Fibroblast of skin of scalp (primary cell): ENCODE measurements at regions not wholly inside any gene's neighbourhood (a gene's known extent, or its start where the extent isn't known, plus 50 kb on each side); places are given as distances from the start of the nearest gene placed in this dataset.

Experiments used
- DNase-seq: peaks from one replicate; pipeline ENCODE4 v3.0.0-alpha.2; 2013

DNA sequence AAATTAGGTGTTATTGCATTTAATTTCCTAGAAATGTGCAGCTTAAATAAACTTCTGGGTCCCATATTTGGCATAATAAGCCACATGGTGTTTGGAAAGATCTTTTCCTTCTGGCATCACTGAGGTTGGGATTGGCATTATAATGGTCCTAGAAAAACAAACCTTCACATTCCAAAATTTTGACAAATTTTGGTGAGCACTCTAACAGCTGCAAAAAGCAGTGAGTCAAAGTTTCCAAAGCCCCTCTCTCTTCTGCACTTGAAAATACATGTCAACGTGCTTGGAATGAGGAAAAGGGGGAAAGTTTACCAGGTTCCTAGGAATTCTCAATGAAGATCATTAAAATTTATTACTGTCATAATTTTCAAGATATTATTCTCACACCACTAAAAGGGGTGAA is 77.8 kb upstream of the STK17B start:
- peak; percentile 82 for DNase-seq

DNA sequence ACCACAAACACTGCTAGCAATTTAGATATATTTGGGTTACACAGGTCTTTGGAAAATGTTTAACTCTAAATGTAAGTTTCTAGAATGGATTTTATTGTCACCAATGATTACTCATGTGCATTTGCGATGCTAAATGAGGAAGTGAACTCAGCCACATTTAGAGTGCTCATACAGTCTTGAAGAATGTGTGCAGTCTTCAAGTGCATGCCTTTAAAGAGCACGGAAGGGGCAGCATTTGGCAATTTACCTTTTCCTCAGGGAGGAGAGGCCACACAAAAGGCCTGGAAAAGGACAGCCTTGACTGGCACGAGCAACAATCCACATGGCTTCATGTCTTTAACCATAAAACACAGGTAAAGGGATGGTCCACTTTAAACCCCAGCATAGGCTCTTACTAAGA is 78.5 kb upstream of the STK17B start:
- peak; percentile 61 for DNase-seq

DNA sequence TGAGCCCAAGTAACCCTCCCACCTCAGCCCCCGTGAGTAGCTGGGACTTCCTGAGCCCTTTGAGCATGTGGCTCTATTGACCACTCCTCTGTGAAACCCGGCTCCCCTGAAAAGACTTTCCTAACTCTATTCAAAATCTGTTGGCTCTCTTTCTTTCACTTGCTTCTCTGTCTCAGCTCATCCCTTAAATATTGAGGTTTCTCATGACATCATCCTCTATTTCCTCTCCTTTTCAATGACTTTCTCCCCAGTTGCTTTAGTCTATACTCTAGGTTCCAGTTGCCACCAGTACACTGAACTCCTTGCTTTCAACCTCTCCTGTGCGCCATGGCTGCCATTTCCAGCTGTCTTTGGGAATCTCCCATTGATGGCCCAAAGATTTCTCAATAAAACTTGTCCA is 79.8 kb upstream of the STK17B start:
- no peak for DNase-seq

DNA sequence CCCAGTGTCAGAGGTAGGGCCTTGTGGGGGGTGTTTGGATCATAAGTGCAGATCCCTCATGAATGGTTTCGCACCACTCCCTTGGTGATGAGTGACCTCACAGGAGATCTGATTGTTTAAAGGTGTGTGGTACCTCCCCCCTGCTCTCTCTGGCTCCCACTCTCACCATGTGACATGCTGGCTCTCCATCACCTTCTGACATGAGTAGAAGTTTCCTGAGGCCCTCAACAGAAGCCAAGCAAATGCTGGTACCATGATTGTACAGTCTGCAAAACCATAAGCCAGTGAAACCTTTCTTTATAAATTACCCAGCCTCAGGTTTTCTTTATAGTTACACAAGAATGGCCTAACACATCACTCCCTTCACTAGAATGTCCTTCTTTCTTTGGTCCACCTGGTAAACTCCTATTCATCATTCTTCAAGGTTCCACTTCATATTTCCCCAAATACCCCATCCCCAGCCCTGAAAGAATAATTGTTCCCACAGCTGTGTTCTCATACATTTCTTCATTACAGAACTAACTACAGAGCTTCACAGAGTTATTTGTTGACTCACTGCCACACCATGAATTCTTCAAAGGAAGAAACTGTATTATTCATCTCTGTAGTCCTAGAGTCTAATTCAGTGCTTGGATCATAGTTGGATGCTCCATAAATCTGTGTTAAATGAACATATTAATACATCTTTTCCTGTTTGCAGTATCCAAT is 81.2 kb upstream of the STK17B start:
- peak; percentile 34 for DNase-seq

DNA sequence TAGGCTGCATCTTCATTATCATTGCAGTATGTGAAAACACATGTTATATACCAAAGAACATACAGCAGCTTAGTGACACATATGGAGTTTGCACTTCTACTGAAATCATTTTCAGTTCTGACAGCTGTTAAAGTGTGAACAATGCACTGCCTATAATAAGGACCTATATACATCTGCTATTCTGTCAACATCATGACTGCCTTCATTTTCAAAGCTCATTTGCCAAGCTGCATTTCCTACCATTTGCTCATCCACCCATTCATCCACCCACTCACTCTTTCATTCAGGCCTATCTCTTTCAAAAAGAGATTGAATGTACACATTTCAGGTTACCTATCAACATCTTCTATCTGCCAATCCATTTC is 81.7 kb upstream of the STK17B start:
- no peak for DNase-seq

DNA sequence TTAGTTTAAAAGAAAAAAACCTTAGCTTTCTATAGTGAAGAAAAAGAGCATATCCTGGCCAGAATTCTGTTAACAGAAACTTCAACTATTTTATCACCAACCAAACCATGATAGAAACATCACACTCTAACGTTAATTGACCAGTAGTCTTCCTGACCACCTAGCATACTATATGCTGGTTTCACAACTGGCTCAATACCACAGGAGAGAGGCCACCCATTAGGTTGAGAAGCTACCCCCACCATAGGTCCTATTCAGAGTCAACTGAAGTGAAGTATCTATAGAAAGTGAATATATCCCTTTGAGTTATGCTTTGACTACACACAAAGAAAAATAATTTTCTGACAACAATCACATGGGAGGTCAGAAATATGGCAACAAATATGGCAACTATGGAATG is 85.2 kb upstream of the STK17B start:
- DNase-seq, result no peak

DNA sequence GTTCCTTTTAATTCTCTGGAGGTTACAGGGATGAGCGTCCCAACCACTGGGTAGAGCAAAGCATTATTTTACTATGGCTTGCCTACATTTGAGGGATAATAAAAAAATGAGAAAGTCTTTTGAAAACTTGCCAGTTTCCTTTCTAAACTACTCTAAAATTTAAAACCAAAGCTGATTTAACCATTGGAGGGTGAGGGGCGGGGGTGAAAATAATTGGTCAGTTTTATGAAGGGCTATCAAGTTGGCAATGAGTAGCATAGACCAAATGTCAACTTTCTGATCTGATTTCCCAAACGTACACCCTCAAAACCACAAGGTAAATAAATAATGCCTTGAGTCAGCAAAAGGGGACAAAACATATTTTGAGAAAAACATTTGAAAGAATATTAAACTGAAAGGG is 85.7 kb upstream of the STK17B start:
- DNase-seq, result no peak

DNA sequence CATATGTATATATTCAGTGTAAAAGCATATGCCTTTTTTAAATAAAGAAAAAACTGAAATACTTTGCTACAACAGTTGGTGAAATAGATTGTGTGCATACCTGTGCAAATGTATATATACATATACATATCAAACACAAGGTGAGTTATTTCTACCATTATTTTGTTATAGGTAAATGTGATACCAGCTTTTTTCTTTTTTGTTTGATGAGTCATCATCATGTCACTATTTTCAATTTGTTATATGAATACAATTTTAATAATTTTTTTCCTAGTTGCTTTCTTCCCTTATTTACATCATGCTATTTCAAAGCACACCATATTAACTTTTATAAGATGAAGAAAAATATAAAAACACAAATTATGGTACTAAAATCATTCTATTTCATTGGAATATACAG is 87.0 kb upstream of the STK17B start:
- DNase-seq, result no peak

DNA sequence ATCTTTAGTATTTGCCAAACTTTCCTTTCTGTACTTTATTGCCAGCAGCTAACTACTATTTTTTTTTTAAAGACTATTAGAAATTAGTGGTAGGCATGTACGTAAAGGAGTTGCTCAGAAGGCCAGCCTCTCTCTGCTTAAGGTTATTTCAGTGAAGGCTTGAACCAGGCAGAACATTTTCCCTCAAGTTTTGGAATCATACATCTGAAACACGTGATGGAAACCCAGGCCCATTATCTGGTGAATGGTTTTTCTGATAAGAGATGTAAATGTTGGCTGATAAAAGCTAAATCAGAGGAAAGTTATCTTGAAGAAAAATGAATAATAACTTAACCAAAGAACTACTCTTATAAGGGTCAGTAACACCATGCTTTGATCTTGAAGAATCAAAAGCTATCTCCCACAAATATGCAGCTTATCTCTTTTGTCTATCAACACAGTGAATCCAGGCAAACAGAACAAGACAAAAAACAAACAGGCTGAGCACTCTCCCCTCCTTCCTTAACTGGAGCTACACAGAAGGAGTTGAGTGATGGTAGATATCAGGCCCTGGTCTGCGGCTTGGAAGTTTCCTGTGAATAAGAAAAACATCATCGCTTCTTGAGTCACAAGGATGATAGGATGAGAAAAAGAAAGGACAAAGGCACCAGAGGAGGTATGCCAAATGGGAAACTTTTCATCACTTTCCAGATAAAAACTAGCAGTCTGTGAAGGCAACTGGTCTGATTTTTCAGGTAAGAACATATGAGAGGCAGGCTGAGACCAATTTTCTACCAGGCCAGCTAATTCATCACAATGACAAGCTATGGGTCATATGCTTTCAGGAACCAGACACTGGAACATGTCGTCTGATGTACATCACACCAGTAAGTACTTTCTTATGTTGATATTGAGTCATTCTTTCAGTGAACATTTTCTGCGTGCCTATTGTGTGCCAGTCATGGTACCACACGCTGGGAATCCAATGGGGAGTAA is 88.4 kb upstream of the STK17B start:
- DNase-seq, result peak; percentile 63

DNA sequence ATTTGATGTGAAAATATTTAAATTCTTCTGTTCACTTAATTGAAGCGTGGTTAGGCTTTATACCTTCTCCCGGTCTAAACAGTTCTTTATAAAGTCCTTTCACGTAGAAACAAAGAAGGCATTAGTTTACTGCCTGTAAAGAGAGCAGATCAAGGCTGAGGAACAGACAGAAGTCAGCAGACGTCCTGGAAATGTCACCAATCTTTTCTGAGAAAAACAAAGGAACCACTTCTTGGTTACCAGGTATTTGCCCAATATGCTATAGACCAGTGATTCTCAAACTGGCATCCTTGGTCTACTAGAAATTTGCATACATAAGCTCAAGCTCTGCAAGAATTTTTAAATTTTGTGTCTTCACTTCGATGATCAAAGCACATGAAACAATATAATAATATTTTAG is 89.2 kb upstream of the STK17B start:
- no peak for DNase-seq

DNA sequence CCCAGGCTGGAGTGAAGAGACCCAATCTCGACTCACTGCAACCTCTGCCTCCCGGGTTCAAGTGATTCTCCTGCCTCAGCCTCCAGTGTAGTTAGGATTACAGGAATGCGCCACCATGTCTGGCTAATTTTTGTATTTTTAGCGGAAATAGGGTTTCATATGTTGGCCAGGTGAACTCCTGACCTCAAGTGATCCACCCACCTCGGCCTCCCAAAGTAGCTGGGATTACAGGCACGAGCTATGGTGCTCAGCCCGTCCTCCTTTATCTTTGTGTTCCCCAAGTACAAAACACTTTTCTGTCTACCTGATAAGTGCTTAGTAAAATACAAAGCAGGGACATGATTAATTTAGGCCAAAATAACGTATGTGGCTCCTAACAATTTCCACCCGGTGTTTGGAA is 91.2 kb upstream of the STK17B start:
- no peak for DNase-seq

DNA sequence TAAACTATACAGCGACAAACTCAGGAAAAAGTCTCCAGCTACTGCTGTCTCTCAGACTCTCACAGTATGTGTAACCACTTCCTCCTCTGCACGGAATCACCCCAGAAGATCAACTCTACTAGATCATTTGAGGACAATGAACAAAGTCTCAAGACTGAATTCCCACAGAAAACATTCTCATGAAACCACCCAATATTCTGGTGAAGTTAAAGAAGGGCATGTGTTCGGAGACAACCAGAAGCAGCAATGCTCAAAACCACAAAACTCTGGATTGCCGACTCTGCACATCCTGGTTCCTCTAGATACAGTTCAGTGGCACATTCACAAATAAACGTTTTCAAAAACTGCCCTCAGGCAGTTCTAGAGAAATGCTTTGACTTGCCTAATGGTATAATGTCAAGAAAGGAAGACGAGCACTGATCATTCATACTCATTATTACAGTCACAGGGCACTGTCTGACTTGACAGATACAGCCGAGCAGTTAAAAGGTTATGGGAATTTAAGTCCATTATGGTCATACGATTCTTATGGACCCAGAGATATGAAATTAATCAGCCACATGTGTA is 91.9 kb upstream of the STK17B start:
- DNase-seq, result peak; percentile 79

DNA sequence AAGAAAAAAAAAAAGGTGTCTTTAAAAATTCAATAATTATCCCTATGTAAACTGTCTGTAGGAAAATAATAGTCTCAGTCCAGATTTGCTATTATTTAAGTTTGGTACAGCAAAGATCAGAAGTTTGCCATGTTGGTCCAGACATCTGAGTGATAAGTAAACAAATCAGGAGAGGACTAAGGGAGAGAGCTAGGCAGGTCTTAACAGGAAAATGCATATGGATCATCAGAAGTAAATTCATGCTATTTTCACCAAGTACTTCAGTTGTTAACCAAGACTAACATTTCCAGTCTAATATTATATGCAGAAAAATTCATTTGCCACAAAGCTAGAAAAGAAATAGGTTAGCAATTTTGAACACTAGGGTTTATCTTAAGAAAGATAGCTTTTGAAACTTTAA is 95.0 kb upstream of the STK17B start:
- no peak for DNase-seq

DNA sequence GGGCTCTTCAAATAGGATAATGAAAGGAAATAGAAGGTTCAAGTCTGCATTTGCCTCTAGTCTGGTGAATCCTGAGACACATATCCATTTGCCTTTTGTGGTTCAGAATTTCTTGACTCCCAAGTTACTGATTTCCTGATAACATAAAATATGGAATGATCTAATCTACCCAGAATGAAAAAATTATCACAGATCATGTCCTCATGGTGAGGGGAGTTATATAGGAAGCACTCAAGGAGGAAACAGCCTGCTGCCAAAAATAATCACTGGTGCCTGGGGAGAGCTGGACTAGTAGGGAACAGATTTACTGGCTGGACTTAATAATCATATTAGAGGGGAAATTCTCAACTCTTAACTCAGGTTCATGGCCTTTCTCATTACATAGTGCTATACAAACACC is 95.5 kb upstream of the STK17B start:
- DNase-seq, result peak; percentile 60

DNA sequence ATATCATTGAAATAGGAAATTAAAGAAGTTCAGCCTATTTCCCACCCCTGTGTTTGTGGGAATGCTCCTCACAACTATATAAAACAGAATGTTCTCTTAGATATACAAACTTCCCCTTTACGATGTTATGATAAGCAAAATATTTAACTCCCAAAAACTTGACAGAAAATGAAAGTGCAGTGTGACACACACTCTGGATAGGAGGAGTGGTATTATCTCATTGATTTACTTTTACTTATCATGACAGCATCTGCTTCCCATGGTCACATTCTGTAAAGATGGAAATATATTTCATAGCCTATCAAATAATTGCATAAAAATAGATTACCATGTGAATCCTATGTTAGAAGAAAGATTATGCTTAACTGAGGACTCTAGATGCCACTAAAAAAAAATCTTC is 96.6 kb upstream of the STK17B start:
- DNase-seq, result no peak

DNA sequence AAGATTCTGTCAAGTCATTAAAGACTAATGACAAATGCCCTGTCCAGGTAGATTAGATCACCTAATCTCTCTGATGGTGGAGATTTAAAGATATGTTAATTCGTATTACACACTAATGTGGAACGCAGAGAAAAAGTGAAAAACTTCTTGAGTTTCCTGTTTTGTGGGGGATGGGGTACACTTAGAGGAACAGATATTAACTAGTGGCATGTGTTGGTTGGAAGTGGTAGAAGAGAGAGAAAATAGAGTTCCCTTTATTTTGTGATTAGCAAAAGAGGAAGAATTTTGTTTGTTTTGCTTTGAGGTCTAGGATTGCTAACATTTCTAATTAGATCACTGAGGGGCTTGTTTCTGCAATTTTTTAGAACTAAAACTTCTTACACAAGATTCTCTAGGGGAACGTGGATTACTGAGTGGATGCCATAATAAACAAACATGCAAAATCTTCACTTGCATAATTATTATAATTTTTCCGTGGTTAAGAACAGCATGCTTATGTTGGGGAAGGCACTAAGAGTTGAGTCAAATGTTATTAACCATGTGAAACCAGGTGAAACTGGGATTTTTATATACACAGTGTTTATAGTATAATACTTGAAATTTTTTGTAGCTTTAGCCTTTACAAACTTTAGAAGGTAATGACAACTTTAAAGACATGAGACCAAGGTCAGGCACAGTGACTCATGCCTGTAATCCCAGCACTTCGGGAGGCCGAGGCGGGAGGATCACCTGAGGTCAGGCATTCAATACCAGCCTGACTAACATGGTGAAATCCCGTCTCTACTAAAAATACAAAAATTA is 97.4 kb upstream of the STK17B start:
- DNase-seq, result peak; percentile 37

DNA sequence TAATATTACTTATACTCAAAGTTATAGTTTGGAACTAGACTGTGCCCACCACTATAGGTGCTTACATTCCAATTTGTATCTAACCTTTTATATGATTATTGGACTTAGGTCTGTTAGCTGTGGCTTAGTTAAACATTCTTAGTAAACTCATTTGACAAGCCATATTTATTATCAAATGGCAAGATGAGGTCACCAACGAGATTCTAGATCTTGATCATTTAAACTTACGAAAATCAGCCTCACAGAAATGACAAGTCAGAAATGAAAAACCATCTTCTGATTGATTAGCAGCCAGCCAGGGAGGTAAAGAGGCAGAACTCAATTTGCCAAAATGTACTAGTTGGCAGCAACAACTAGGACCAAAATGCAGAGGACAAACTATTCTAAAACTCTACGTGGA is 100.4 kb upstream of the STK17B start:
- DNase-seq, result no peak

DNA sequence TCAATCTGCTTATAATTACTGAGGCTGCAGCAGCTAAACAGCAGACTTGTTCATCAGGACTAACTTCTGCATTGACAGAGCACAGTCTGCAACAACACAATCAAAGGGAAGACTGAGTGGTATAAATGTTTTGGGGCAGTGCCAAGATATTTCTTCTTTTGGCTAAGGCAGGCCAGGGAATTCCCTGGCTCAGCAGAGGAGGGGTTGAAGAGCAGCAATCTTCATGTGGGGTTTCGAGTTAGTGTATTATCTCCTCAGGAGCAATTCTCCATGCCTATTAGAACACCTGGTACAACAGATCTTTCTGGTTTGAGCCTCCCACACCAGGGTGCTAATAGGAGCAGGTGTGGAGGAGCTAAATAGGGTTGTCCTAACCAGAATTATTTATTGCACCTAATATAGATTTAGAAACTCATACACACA is 103.0 kb upstream of the STK17B start:
- DNase-seq, result peak; percentile 69

DNA sequence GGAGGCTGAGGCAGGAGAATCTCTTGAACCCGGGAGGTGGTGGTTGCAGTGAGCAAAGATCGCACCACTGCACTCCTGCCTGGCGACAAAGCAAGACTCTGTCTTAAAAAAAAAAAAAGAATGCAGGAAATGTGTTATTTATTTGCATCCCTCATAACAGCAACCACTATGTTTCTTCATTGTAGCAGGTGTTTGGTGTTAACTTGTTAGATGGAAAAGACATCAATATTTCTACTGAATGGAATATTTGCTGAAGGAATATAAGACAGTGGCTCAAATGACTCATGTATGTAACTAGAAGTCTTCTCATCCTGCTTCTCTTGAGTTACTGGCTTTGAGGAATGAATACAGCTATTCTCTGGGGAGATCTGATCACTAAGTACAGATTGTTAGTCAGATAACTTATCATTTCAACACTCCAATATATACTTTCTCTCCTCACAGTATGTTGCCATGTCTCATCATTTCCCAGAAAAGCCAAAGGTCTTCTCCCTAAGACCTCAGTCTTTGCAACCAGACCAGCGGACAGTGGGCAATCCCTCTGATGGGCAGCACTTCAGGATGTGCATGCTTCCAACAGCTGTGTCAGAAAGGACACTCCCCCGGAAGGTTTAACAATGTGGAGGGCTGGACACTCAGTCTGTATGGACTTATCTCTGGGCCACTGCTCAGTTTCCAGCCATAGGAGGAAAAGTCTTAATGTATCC is 104.4 kb upstream of the STK17B start:
- peak; percentile 87 for DNase-seq

DNA sequence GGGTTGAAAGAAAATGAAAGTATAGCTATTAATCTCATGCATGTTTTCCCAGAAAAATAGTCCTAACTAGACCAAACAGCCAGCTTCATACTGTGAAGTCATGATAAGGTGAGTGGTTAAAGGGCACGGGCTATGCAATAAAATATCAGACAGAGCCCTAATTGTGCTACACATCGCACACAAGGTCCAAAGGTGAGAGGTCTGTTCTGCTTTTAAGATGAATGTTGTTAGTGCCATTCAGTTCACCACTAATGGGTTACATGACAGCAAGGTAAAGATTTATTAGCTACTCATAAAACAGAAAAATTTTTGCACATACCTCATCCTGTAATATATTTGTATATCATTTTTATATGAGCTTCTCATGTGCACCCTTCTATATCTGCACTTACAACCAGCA is 105.0 kb upstream of the STK17B start:
- no peak for DNase-seq

DNA sequence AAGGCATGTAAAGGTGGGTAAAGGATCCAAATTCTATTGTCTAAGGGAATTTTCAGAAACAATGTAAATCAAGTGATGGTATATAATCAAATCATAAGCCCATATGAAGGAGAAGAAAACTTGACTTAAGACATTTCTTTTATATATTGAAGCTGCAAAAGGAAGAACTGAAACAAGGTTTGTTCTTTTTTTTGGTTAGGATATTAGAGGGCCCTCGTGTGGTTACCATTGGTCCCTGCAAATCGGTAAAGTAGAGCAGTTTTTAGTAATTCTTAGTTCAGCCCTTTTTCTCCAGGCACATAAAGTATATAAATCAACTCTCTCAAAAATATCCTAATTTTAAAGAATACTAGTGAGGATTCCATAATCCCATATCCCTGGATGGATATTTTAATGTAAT is 105.6 kb upstream of the STK17B start:
- DNase-seq, result peak; percentile 46

DNA sequence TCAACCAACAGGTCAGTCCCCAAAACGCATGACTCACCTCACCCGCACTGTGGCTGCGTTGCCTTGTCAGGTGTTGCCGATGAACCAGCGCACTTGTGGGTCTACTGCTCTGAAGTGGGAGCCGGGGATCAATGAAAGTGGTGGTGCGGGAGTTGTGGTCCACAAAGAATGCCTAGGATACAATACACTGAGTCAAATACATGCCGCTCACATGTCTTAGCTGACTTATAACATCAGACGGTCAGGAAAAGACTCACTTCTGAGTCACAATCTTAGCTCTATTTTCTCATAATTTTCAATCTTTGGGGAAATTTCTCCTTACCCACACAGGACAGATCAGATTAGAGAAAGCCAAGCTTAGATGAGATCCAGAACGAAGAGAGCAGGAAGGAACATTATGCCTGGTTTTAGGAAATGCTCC is 107.1 kb upstream of the STK17B start:
- DNase-seq, result peak; percentile 80
